Ascending aorta (tissue), 2 donors: ENCODE measurements at regions not wholly inside any gene's neighbourhood (a gene's known extent, or its start where the extent isn't known, plus 50 kb on each side); places are given as distances from the start of the nearest gene placed in this dataset.
"Not testable (repeated sequence)": the region's sequence is repeated elsewhere in the genome, so short reads cannot be mapped to it uniquely, and the experiment has no call there.

Source experiments
- DNase-seq, 2 donors: peaks; one replicate each; pipeline ENCODE4 v3.0.0-alpha.2; 2019; ENCODE audit warnings: low spot score in 2 of 2
- H3K27ac ChIP-seq, 2 donors: fragments of 200-600 bp; sonication (generic); one replicate each; pipeline ENCODE4 v1.5.1; 2016 to 2017; ENCODE audit warnings: mild to moderate bottlenecking in 1 of 2
- H3K27me3 ChIP-seq: fragments of 200-600 bp; sonication (generic); one replicate; pipeline ENCODE4 v1.5.1; 2017
- H3K36me3 ChIP-seq, 2 donors: fragments of 200-600 bp; sonication (generic); one replicate each; pipeline ENCODE4 v1.5.1; 2016
- H3K4me1 ChIP-seq, 2 donors: fragments of 200-600 bp; sonication (generic); one replicate each; pipeline ENCODE4 v1.5.1; 2016 to 2017; ENCODE audit warnings: mild to moderate bottlenecking in 1 of 2
- H3K4me3 ChIP-seq, 2 donors: fragments of 200-600 bp; sonication (generic); one replicate each; pipeline ENCODE4 v1.5.1; 2016 to 2017; ENCODE audit warnings: mild to moderate bottlenecking in 1 of 2
- H3K9me3 ChIP-seq, 2 donors: fragments of 200-600 bp; sonication (generic); one replicate each; pipeline ENCODE4 v1.5.1; 2016
- CTCF ChIP-seq, 3 experiments: fragments of 200-600 bp in 2 of 3; fragments of 450-650 bp in 1 of 3; sonication (generic) in 2 of 3; IDR thresholded peaks; one replicate each; pipeline ENCODE4 v1.5.1; 2016 to 2019; ENCODE audit warnings: antibody characterized with exemption in 3 of 3, mild to moderate bottlenecking in 1 of 3, moderate library complexity in 1 of 3
- intact Hi-C: fragments of 100-400 bp; cut with DNase I; formaldehyde crosslinking; loops from one replicate; pipeline ENCODE4 v1.15.1; 2023

GRCh38 chr3:59502806-59503205, 453.0 kb upstream of the CFAP20DC start:
- no peak for DNase-seq
- no peaks in the 10 kb centered on the region for H3K36me3 ChIP-seq
- intact Hi-C loops: no loop called here
- TF ChIP-seq CTCF (IDR thresholded peaks at IDR 0.05): no peak
- H3K27ac ChIP-seq: no peak overlapping the region
- H3K4me1 ChIP-seq: no peaks in the 10 kb centered on the region
- no peaks in the 10 kb centered on the region for H3K27me3 ChIP-seq
- H3K4me3 ChIP-seq: no peak overlapping the region
- H3K9me3 ChIP-seq: no peaks in the 10 kb centered on the region

DNA sequence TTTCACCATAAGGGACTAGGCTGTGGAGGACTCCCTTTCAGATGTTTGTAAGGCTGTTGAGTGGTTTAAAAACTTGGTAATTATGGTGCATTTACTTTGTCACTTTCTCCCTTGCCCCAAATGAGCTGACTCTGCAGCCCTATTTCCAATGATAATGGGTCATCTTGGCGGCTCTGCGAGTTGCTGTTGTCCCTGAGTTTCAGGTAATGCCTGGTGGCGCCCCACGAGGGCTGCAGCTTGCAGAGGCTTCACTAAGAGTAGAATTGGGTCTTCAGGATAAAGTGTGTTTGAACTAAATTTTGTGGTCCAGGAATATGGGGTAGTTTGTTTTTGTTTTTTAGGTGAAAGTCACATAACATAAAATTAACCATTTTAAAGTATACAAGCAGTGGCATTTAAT, 450.1 kb upstream of the CFAP20DC start:
- no peak for TF ChIP-seq CTCF (IDR thresholded peaks at IDR 0.05)
- intact Hi-C loops: no loop called here
- Histone ChIP-seq H3K36me3 (no peaks in the 10 kb centered on the region), H3K27me3 (no peaks in the 10 kb centered on the region), H3K27ac (no peak overlapping the region), H3K9me3 (no peaks in the 10 kb centered on the region), H3K4me3 (no peak overlapping the region), H3K4me1 (no peaks in the 10 kb centered on the region)
- DNase-seq: no peak

- no peak for DNase-seq
- intact Hi-C loops: no loop called here
- no peak for TF ChIP-seq CTCF (IDR thresholded peaks at IDR 0.05)
- Histone ChIP-seq H3K4me1 (no peaks in the 10 kb centered on the region), H3K27me3 (no peaks in the 10 kb centered on the region), H3K9me3 (no peaks in the 10 kb centered on the region), H3K27ac (no peak overlapping the region), H3K36me3 (no peaks in the 10 kb centered on the region), H3K4me3 (no peak overlapping the region)
Measured at GRCh38 chr3:59499000-59499399, 449.2 kb upstream of the CFAP20DC start.

DNA sequence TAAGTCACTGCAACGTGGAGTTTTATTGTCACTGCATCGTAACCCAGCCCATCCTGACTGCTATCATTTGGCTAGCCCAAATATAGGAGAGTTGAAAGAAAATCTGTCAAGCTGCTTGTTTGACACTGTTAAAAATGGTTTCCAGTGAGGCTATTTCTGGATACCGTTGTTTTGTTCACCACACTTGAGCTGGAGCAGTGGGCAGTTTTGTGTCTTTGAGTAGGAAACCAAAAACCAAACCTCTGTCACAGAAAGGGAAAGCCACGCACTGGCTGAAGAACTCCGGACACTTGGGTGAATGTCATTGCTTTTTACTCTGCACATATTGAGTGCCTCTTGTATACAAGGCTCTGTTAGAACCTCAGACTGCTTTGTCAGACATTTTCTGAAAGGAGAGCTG, 446.4 kb upstream of the CFAP20DC start:
- TF ChIP-seq CTCF (IDR thresholded peaks at IDR 0.05): no peak
- intact Hi-C loops: no loop called here
- DNase-seq: no peak
- Histone ChIP-seq H3K36me3 (no peaks in the 10 kb centered on the region), H3K27ac (no peak overlapping the region), H3K27me3 (no peaks in the 10 kb centered on the region), H3K4me1 (no peaks in the 10 kb centered on the region), H3K9me3 (no peaks in the 10 kb centered on the region), H3K4me3 (no peak overlapping the region)

DNA sequence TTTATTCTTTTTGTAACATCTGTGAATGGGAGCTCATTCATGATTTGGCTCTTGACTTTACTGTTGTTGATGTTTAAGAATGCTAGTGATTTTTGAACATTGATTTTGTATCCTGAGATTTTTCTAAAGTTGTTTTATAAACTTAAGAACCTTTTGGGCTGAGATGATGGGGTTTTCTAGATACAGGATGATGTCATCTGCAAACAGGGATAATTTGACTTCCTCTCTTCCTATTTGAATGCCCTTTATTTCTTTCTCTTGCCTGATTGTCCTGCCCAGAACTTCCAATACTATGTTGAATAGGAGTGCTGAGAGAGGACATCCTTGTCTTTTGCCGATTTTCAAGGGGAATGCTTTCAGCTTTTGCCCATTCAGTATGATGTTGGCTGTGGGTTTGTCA, 445.1 kb upstream of the CFAP20DC start:
- H3K4me1 ChIP-seq, H3K27me3 ChIP-seq, H3K27ac ChIP-seq, H3K9me3 ChIP-seq, H3K4me3 ChIP-seq, DNase-seq, H3K36me3 ChIP-seq, intact Hi-C loops: not testable (repeated sequence)

- H3K4me3 ChIP-seq: no peak overlapping the region
- H3K9me3 ChIP-seq: no peaks in the 10 kb centered on the region
- no peaks in the 10 kb centered on the region for H3K27me3 ChIP-seq
- intact Hi-C loops: no loop called here
- TF ChIP-seq CTCF (IDR thresholded peaks at IDR 0.05): no peak
- H3K36me3 ChIP-seq: no peaks in the 10 kb centered on the region
- DNase-seq: no peak
- H3K27ac ChIP-seq: no peak overlapping the region
- no peaks in the 10 kb centered on the region for H3K4me1 ChIP-seq
Measured at GRCh38 chr3:59486520-59486919, 436.7 kb upstream of the CFAP20DC start.
